ENCODE measurements at regions not wholly inside any gene's neighbourhood (a gene's known extent, or its start where the extent isn't known, plus 50 kb on each side); places are given as distances from the start of the nearest gene placed in this dataset.

- TF ChIP-seq CTCF (IDR thresholded peaks at IDR 0.05) (no peak), EZH2 (IDR thresholded peaks at IDR 0.05; ENCODE audit: borderline replicate concordance, insufficient read depth, low read depth, low read length, poor library complexity, severe bottlenecking) (no peak)
Observed at GRCh38 chr5:68884144-68884754, 209.6 kb upstream of the SLC30A5 start.
